ENCODE measurements at regions not wholly inside any gene's neighbourhood (a gene's known extent, or its start where the extent isn't known, plus 50 kb on each side); places are given as distances from the start of the nearest gene placed in this dataset.

DNA sequence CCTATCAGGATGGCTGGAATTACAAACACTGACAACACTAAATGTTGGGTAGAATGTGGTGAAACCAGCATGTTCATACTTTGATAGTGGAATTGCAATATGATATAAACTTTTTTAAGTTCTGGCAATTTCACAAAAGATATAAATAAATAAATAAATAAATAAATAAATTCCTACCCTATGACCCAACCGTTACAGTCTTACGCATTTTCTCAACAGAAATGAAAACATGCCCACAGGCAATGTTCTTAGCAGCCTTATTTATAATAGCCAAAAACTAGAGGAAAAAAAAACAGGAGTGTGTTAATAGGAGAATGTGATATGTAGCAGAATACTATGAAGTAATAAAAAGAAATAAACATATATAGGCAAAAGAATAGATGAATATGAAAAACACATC lies 318.9 kb downstream of the IPMK start:
- Histone ChIP-seq H3K4me1 (ENCODE audit: insufficient read depth, low read length, poor library complexity, severe bottlenecking) (no peaks in the 10 kb centered on the region), H3K4me3 (ENCODE audit: low read length, poor library complexity, severe bottlenecking) (no peak overlapping the region), H4K20me1 (ENCODE audit: insufficient read depth, low read length, poor library complexity, severe bottlenecking) (no peaks in the 10 kb centered on the region), H3F3A (ENCODE audit: low read depth) (no peaks in the 10 kb centered on the region), H3K9ac (ENCODE audit: low read depth, low read length, poor library complexity, severe bottlenecking) (no peak overlapping the region), H3K4me2 (ENCODE audit: low read depth, low read length, poor library complexity, severe bottlenecking) (no peak overlapping the region), H3K36me3 (ENCODE audit: insufficient read depth, low read length) (no peaks in the 10 kb centered on the region), H2AFZ (ENCODE audit: low read length) (no peak overlapping the region), H3K9me3 (ENCODE audit: insufficient read depth, low read depth, low read length) (no peaks in the 10 kb centered on the region), H3K27me3 (ENCODE audit: insufficient read depth, low read length, poor library complexity, severe bottlenecking) (no peaks in the 10 kb centered on the region), H3K9me2 (replicated peaks; ENCODE audit: low read depth, low read length) (no peaks in the 10 kb centered on the region), H3K79me2 (ENCODE audit: insufficient read depth, low read length) (no peaks in the 10 kb centered on the region)
- TF ChIP-seq EZH2phosphoT487 (IDR thresholded peaks at IDR 0.05; ENCODE audit: borderline replicate concordance) = no peak
- no peak for TF ChIP-seq CTCF (conservative IDR thresholded peaks at IDR 0.05; ENCODE audit: low read length)

DNA sequence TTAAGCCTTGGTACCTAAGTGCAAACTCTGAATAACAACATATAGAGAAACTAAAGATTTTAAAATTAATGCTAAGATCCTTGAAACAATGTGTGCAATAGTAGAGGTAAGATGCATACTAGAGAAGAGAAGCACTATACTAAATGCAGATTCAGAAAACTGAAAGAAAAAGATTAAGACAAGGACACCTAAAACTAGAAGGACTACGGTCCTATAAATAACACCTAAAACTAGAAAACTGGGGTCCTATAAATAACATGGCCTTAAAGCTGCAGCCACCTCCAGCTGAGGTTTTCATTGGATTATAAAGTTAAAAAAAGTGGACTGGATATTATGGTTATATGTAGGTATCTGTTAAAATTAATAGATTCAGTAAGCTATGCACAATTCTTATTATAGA lies 320.9 kb downstream of the IPMK start:
- Histone ChIP-seq H3F3A (ENCODE audit: low read depth) (no peaks in the 10 kb centered on the region), H3K9me3 (ENCODE audit: insufficient read depth, low read depth, low read length) (no peaks in the 10 kb centered on the region), H3K9ac (ENCODE audit: low read depth, low read length, poor library complexity, severe bottlenecking) (no peak overlapping the region), H3K4me2 (ENCODE audit: low read depth, low read length, poor library complexity, severe bottlenecking) (no peak overlapping the region), H3K9me2 (replicated peaks; ENCODE audit: low read depth, low read length) (no peaks in the 10 kb centered on the region), H2AFZ (ENCODE audit: low read length) (no peak overlapping the region), H3K4me3 (ENCODE audit: low read length, poor library complexity, severe bottlenecking) (no peak overlapping the region), H4K20me1 (ENCODE audit: insufficient read depth, low read length, poor library complexity, severe bottlenecking) (no peaks in the 10 kb centered on the region), H3K4me1 (ENCODE audit: insufficient read depth, low read length, poor library complexity, severe bottlenecking) (no peaks in the 10 kb centered on the region), H3K36me3 (ENCODE audit: insufficient read depth, low read length) (no peaks in the 10 kb centered on the region), H3K27me3 (ENCODE audit: insufficient read depth, low read length, poor library complexity, severe bottlenecking) (no peaks in the 10 kb centered on the region), H3K79me2 (ENCODE audit: insufficient read depth, low read length) (no peaks in the 10 kb centered on the region)
- TF ChIP-seq EZH2phosphoT487 (IDR thresholded peaks at IDR 0.05; ENCODE audit: borderline replicate concordance) = no peak
- TF ChIP-seq CTCF (conservative IDR thresholded peaks at IDR 0.05; ENCODE audit: low read length) = no peak

DNA sequence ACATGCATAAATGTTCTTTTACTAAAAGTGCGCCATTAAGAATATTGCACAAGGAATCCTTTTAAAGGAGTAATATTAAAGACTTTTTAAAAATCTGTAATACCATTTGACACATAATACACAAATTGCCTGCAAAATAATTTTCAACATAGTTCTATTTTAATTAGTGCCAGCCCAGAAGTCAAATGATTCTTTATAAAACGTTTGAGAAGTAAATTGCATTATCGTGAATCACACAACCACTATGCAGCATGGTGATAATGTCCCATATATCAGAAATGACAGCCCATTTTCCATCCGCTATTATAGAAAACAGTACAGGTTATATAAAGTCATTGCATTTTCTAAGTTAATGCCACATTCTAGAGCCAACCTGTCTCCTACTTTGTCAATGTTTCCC lies 324.0 kb downstream of the IPMK start:
- Histone ChIP-seq H3K36me3 (ENCODE audit: insufficient read depth, low read length) (no peaks in the 10 kb centered on the region), H3K4me1 (ENCODE audit: insufficient read depth, low read length, poor library complexity, severe bottlenecking) (no peaks in the 10 kb centered on the region), H3K9ac (ENCODE audit: low read depth, low read length, poor library complexity, severe bottlenecking) (no peak overlapping the region), H2AFZ (ENCODE audit: low read length) (no peak overlapping the region), H3K79me2 (ENCODE audit: insufficient read depth, low read length) (no peaks in the 10 kb centered on the region), H3K9me3 (ENCODE audit: insufficient read depth, low read depth, low read length) (no peaks in the 10 kb centered on the region), H3K9me2 (replicated peaks; ENCODE audit: low read depth, low read length) (no peaks in the 10 kb centered on the region), H3K4me3 (ENCODE audit: low read length, poor library complexity, severe bottlenecking) (no peak overlapping the region), H3F3A (ENCODE audit: low read depth) (no peaks in the 10 kb centered on the region), H4K20me1 (ENCODE audit: insufficient read depth, low read length, poor library complexity, severe bottlenecking) (no peaks in the 10 kb centered on the region), H3K27me3 (ENCODE audit: insufficient read depth, low read length, poor library complexity, severe bottlenecking) (no peaks in the 10 kb centered on the region), H3K4me2 (ENCODE audit: low read depth, low read length, poor library complexity, severe bottlenecking) (no peak overlapping the region)
- TF ChIP-seq EZH2phosphoT487 (IDR thresholded peaks at IDR 0.05; ENCODE audit: borderline replicate concordance) (no peak), CTCF (conservative IDR thresholded peaks at IDR 0.05; ENCODE audit: low read length) (no peak)
